ENCODE measurements at regions not wholly inside any gene's neighbourhood (a gene's known extent, or its start where the extent isn't known, plus 50 kb on each side); places are given as distances from the start of the nearest gene placed in this dataset.

DNA sequence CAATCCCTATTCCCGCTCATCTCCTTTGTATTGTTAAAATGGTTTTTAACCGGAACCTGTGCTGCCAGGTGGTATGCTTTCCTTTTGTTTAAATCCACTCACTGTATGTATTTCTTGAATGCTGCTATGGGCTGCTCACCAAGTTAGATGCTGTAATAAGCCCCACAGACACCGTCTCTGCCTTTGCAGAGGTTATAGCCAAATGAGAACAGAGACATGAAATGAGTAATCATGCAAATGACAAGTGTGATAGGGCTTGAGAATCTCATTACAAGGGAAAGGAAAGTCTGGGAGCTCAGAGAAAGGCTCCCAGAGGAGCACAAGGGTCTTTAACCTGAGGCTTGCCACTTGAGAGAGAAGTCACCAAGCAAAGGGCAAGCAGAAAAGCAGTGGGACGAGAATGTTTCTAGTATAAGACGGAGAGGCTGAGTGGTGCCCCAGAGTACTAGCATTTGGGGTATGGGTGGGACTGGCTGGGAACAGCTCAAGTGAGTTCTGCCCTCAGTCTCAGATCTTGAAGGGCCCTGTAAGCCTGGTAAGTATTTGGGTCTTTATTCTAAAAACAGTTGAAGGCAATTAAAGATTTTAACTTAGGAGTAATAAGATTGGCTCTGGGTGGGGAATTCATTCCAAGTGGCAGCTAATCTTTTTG, 110.8 kb upstream of the H2AZ1 start:
- no peaks in the 10 kb centered on the region for H3K79me2 ChIP-seq
- no peaks in the 10 kb centered on the region for H4K20me1 ChIP-seq (ENCODE audit: insufficient read depth, poor library complexity, severe bottlenecking)
- H3K9me2 ChIP-seq (replicated peaks; ENCODE audit: insufficient read depth) = no peaks in the 10 kb centered on the region
- H3K27me3 ChIP-seq = no peaks in the 10 kb centered on the region
- TF ChIP-seq, protein P1, sequence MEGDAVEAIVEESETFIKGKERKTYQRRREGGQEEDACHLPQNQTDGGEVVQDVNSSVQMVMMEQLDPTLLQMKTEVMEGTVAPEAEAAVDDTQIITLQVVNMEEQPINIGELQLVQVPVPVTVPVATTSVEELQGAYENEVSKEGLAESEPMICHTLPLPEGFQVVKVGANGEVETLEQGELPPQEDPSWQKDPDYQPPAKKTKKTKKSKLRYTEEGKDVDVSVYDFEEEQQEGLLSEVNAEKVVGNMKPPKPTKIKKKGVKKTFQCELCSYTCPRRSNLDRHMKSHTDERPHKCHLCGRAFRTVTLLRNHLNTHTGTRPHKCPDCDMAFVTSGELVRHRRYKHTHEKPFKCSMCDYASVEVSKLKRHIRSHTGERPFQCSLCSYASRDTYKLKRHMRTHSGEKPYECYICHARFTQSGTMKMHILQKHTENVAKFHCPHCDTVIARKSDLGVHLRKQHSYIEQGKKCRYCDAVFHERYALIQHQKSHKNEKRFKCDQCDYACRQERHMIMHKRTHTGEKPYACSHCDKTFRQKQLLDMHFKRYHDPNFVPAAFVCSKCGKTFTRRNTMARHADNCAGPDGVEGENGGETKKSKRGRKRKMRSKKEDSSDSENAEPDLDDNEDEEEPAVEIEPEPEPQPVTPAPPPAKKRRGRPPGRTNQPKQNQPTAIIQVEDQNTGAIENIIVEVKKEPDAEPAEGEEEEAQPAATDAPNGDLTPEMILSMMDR (IDR thresholded peaks at IDR 0.05; ENCODE audit: poor library complexity) = no peak
- TF ChIP-seq EZH2phosphoT487 (IDR thresholded peaks at IDR 0.05; ENCODE audit: low read depth, severe bottlenecking, unreplicated experiment) (no peak), EZH2 (IDR thresholded peaks at IDR 0.05; ENCODE audit: borderline replicate concordance) (no peak)
- H3K4me2 ChIP-seq = no peak overlapping the region
- no peaks in the 10 kb centered on the region for H3K9me3 ChIP-seq (ENCODE audit: low read depth)
- WGBS (ENCODE audit: low lambda C conversion rate, missing lambda C conversion rate) = 91% methylated on average over 5 of the region's 5 CpGs
- H3K4me1 ChIP-seq (ENCODE audit: insufficient read depth) = no peaks in the 10 kb centered on the region
- no peak for DNase-seq (ENCODE audit: low spot score)
- no peak overlapping the region for H2AFZ ChIP-seq
- H3K27ac ChIP-seq = no peak overlapping the region
- H3K4me3 ChIP-seq = no peak overlapping the region
- no peaks in the 10 kb centered on the region for H3K36me3 ChIP-seq (replicated peaks; ENCODE audit: insufficient read depth, low read depth)

DNA sequence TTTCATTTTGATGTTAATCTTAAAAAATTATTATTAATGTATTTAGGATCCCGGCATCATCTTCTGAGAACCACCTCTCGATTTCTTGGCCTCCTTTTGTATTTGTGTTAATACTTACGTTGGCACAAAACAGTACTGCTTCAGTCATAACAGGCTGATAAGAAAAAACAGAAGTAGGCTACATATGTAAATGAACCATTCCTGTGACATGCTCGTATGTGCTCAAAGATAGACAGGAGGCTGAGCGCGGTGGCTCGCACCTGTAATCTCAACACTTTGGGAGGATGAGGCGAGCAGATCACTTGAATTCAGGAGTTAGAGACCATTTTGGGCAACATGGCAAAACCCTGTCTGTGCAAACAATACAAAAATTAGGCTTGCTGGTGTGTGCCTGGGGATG, 109.4 kb upstream of the H2AZ1 start:
- no peaks in the 10 kb centered on the region for H3K9me2 ChIP-seq (replicated peaks; ENCODE audit: insufficient read depth)
- H3K36me3 ChIP-seq (replicated peaks; ENCODE audit: insufficient read depth, low read depth) = no peaks in the 10 kb centered on the region
- H3K4me3 ChIP-seq = no peak overlapping the region
- no peaks in the 10 kb centered on the region for H3K9me3 ChIP-seq (ENCODE audit: low read depth)
- H4K20me1 ChIP-seq (ENCODE audit: insufficient read depth, poor library complexity, severe bottlenecking) = no peaks in the 10 kb centered on the region
- no peak overlapping the region for H3K4me2 ChIP-seq
- no peak for DNase-seq (ENCODE audit: low spot score)
- H3K27me3 ChIP-seq = no peaks in the 10 kb centered on the region
- 96% methylated on average over 8 of the region's 8 CpGs for WGBS (ENCODE audit: low lambda C conversion rate, missing lambda C conversion rate)
- H2AFZ ChIP-seq = no peak overlapping the region
- no peaks in the 10 kb centered on the region for H3K79me2 ChIP-seq
- H3K4me1 ChIP-seq (ENCODE audit: insufficient read depth) = no peaks in the 10 kb centered on the region
- H3K27ac ChIP-seq = no peak overlapping the region
- TF ChIP-seq EZH2 (IDR thresholded peaks at IDR 0.05; ENCODE audit: borderline replicate concordance) = no peak
- TF ChIP-seq, protein P1 (IDR thresholded peaks at IDR 0.05; ENCODE audit: poor library complexity) = no peak
- no peak for TF ChIP-seq EZH2phosphoT487 (IDR thresholded peaks at IDR 0.05; ENCODE audit: low read depth, severe bottlenecking, unreplicated experiment)

DNA sequence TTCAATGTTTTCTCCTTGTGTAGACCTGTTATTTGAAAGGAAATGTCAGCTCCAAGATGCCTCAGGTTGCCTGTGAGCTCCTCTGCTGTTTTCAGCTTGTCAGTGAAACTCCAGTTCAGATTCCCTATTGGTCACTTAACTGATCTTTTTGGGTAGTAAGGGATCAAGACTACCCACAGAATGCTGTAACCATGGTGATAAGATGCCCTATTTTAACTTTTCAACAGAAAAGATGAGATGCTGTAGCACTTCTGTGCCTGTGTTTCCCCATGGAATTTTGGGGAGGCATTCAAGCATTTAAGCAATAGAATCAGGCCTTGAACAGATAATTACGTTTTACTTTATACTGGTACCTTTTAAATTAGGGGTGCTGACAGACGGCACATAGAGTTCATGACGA, 106.6 kb upstream of the H2AZ1 start:
- no peaks in the 10 kb centered on the region for H4K20me1 ChIP-seq (ENCODE audit: insufficient read depth, poor library complexity, severe bottlenecking)
- no peaks in the 10 kb centered on the region for H3K4me1 ChIP-seq (ENCODE audit: insufficient read depth)
- H3K9me2 ChIP-seq (replicated peaks; ENCODE audit: insufficient read depth) = no peaks in the 10 kb centered on the region
- no peak overlapping the region for H3K4me3 ChIP-seq
- no peaks in the 10 kb centered on the region for H3K79me2 ChIP-seq
- H2AFZ ChIP-seq = no peak overlapping the region
- TF ChIP-seq, protein P1 (IDR thresholded peaks at IDR 0.05; ENCODE audit: poor library complexity) = no peak
- no peak for TF ChIP-seq EZH2 (IDR thresholded peaks at IDR 0.05; ENCODE audit: borderline replicate concordance)
- TF ChIP-seq EZH2phosphoT487 (IDR thresholded peaks at IDR 0.05; ENCODE audit: low read depth, severe bottlenecking, unreplicated experiment) = no peak
- H3K9me3 ChIP-seq (ENCODE audit: low read depth) = no peaks in the 10 kb centered on the region
- no peak for DNase-seq (ENCODE audit: low spot score)
- H3K4me2 ChIP-seq = no peak overlapping the region
- 94% methylated on average over 3 of the region's 3 CpGs for WGBS (ENCODE audit: low lambda C conversion rate, missing lambda C conversion rate)
- H3K36me3 ChIP-seq (replicated peaks; ENCODE audit: insufficient read depth, low read depth) = no peaks in the 10 kb centered on the region
- no peaks in the 10 kb centered on the region for H3K27me3 ChIP-seq
- no peak overlapping the region for H3K27ac ChIP-seq
